Lower leg skin (tissue), 3 donors: ENCODE measurements at regions not wholly inside any gene's neighbourhood (a gene's known extent, or its start where the extent isn't known, plus 50 kb on each side); places are given as distances from the start of the nearest gene placed in this dataset.

Source experiments
- CTCF ChIP-seq, 3 donors: fragments of 450-650 bp; IDR thresholded peaks; one replicate each; pipeline ENCODE4 v1.5.1; 2016; ENCODE audit warnings: antibody characterized with exemption in 3 of 3, mild to moderate bottlenecking in 3 of 3, moderate library complexity in 2 of 3
- POLR2A ChIP-seq, 2 donors: fragments of 450-650 bp; IDR thresholded peaks; one replicate each; pipeline ENCODE4 v1.6.1; 2016 to 2017; ENCODE audit warnings: antibody characterized with exemption in 2 of 2, mild to moderate bottlenecking in 1 of 2, moderate library complexity in 1 of 2

DNA sequence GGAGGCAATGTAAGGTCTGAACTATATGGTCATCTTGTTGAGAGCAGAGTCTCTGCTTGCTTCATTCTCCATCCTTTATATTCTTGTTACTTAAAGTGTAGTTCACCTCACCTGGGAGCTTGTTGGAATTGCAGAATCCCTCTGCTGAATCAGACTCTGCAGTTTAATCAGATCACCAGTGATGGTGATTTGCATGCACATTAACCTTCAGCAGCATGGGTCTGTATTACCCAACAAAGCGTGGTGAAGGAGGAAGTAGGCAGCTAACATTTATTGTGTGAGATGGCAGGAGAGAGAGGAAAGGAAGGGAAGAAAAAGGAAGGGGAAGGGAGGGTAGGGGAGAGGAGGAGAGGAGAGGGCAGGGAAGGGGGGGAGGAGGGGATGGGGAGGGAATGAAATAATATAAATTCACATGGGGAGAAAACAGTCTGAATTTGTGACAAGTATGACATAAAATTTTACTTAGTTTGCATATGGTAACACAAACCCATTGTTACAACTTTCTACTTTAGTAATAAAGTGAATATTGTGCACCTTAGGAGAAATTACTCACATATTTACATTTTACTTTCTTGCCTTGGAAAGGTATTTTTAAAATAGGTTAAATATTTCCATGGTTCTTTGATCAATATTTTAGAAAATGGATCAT, 740.7 kb downstream of the DHX35 start:
- no peak for TF ChIP-seq POLR2A (IDR thresholded peaks at IDR 0.05)
- no peak for TF ChIP-seq CTCF (IDR thresholded peaks at IDR 0.05)
